IPS DF 19.7 (cell line): ENCODE measurements at regions not wholly inside any gene's neighbourhood (a gene's known extent, or its start where the extent isn't known, plus 50 kb on each side); places are given as distances from the start of the nearest gene placed in this dataset.
"Not testable (repeated sequence)": the region's sequence is repeated elsewhere in the genome, so short reads cannot be mapped to it uniquely, and the experiment has no call there.

Experiments used
- DNase-seq: peaks from one replicate; pipeline ENCODE4 v3.0.0-alpha.2; 2013; ENCODE audit warnings: low read depth, low spot score

GRCh38 chr14:34065690-34066391, 115.0 kb upstream of the EGLN3 start:
- no peak for DNase-seq

DNA sequence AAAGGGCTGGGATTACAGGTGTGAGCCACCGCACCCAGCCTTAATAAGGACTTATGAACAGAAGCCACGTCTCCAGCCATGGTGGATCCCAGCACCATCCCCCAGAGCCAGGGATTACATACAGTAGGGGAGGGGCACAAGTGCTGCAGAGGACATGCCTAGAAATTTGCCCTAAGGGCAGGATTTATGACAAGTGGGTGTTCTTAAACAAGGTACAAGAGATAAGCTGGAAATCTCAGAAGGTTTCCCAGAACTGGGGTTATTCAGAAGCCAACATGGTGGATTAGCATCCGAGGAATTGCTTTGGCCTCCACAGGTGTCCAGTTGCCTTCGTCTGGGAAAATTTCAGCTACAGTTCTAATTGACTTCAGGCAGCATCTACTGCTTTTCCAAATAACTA, 114.4 kb upstream of the EGLN3 start:
- DNase-seq: no peak

- DNase-seq: no peak
These were observed 113.5 kb upstream of the EGLN3 start for GRCh38 chr14:34064349-34064748.

DNA sequence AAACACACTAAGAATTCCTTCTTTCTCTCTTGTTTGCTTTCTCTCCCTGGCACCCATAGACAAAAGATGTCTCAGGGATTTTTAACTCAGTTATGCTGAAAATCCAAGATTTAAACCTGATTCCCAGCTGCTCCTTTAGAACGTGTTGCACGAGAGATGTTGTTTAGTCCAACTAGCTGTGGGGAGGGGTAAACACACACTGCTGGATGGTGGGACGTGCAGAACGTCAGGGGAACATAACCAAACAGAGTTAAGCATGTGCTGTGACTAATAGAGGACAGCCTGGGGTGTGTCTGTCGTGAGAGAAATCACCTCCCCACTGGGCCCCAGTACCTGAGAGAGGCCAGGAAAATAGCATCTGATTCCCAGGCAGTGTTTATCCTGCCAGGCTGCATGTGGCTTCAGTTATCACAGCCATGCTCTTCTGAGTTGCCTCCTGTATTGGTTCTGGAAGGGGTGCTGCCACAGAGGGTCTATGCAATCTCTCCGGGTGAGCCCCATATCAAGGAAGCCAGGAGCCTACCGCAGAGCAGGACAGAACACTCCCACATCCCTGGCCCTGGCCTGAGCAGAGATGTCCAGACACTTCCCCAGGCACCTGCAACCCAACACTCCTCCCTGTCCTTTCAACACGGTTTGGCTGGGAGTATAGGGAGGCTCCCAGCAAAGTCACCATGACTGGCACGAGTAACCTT, 112.7 kb upstream of the EGLN3 start:
- no peak for DNase-seq

DNA sequence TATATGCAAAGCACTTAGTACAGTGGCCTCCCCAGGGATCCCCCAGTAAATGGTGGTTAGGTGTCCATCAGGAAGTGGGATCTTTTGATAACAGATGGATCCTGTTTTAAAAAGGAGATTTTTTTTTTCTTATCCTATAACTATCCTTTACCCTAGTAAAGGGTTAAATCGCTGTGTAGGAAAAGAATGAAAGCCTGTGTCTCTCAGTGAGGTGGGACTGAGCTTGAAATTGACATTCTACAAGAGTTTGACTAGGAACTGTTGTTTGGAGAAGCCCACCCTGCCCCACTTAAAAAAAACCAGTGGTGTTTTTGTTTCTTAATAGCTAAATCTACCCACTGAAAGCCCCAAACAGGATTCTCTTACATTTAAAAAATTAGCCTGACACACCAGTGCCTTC, 112.2 kb upstream of the EGLN3 start:
- DNase-seq: no peak

DNA sequence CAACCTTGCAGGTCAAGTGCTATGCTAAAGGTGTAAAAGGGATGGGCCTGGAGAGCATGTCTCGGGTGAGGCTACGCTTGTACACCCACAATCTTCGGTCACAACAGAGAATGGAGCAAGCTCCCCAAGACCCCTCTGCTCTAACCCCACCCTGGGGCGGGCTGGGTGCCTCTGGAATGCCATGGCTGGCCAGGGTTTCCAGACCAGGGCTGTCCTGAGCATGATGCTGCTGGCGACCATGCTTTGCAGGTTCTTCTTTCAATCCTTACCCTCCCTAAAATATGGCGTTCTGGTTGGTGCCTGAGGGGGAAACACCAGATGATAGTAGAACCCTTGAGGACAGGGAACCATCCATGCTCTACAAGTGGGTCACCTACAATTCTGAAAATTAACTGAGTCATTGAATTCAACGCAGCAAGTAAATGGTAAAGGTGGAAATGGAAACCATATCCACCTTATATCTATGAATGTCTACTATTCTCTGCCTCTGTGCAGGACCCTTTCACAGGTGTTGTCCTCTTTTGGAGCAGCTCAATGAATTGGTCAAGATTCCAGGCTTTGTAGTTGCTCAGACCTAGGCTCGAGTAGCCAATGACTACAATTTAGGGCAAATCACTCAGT, 111.6 kb upstream of the EGLN3 start:
- no peak for DNase-seq

DNA sequence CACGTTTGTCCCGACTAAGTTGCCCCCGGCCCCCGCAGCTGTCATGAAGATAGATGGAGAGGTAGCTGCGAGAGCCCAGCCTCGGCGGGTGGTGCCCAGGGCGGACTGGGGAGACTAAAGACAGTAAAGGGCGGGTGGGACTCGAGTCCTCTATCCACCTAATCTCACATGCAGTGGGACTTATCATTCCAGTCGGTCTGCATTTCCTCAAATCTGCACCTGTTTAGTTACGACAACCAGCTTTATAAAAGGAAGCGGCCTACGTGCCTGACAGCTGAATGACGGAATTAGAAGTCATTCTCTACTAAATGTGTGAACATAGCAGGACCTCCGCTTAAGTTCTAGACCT, 109.8 kb upstream of the EGLN3 start:
- no peak for DNase-seq

GRCh38 chr14:34059925-34060650, 109.2 kb upstream of the EGLN3 start:
- no peak for DNase-seq

GRCh38 chr14:34059037-34059924, 108.4 kb upstream of the EGLN3 start:
- DNase-seq: no peak

DNA sequence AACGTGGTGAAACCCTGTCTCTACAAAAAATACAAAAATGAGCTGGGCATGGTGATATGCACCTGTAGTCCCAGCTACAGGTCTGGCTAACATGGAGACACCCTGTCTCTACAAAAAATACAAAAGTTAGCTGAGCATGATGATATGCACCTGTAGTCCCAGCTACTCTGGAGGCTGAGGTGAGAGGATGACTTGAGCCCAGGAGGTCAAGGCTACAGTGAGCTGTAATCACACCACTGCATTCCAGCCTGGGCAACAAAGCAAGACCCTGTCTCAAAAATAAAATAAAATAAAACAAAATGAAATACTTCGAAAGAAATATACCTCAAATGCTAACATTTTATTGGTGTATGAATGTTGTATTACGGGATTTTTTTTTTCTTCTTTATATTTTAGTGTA, 107.6 kb upstream of the EGLN3 start:
- no peak for DNase-seq

DNA sequence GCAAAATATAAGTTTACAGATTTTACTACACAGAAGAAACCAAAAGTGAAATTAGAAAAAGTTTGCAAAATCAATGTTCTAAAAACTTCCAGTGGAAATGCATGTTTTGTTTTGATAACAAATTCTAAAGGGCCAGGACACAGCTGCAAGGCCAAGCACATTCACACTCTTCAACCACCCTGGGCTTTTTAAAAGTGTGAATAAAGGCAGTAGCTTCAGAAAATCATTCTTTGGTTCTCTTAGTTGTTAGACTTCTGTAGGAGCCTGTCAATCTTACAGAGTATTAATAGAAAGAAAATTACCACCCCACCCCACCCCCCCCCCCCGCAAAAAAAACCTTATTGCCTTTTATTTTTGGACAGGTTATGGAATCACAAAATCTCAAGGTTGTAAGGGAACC, 105.2 kb upstream of the EGLN3 start:
- DNase-seq: no peak

DNA sequence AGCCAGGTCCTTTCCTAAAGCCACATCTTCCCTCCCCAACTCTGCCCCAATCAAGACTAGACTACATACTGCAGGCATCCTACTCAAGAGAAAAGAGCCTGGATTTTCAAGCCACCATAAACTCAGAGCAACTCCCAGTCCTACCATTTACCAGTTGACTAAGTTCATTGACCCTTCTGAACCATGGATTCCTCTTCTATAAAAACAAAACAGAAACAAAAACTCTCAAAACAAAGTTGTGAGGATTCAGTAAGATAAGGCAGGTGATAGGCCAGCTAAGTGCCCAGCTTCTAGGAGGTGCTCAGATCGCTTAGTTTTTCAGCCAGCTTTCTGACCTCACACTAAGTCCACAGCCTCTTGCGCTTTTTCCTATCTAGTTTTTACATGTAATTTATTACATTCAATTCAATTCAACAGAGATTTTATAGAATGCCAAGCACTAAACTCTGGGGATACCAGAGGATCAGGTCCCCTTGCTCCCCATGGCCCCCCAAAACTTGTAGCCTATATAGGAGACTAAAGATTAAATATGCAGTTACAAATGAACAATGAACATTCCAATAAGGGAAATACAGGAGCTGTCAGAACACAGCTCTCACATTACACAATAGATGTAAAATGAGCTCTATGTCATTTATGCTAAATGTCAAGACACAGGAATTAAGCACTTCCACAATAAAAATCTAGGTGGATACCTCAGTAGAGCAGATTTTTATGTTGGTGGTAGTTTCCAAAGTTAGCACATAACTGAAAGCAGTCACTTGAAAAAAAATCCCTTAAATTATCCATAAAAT, 104.5 kb upstream of the EGLN3 start:
- no peak for DNase-seq

GRCh38 chr14:34053666-34054065, 102.8 kb upstream of the EGLN3 start:
- no peak for DNase-seq

DNA sequence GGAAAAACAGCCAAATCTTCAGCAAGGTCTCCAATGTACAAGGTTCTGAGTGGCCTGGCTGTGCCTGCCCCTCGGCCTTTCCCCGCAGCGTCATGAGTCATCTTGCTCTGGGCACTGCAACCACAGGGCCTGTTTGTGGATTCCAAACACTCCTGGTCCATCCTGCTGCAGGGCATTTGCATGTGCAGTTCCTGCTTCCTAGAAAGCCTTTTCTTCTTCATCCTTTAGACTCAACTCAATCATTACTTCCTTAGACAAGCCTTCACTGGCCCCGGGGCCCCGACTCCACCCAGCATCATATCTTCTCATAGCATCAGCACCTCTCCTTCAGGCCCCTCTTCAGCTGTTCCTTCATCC, 101.8 kb upstream of the EGLN3 start:
- DNase-seq: no peak

DNA sequence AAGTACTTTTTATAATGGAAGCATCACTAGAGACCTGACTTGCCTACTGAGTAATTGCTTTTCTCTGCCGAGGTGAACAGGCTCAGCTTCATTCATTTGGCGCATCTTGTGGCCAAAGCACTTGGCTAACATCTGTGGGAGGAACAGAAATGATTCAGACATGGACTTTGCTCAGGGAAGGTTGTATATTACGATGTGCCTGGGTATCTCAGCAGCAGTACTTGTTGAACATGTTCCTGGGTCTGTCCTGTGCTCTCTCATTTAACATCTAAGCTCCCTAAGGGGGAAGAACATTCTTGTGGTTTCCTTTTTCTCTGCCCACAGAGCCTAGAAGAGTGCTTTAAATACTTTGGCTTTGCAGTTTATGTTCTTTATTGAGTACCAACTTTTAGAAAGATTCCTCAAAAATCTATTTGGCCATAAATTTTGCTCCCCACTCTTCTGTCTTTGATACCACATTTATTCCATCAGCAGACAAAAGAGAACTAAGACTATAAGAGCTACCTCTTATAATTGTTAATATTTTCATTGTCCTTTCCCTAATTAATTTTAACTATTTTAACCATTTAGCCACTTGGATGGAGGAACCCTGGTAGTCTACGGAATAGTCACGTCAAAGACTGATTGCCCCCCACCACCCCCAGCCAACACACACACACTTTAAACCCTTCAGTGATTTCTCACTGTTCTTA, 101.2 kb upstream of the EGLN3 start:
- DNase-seq: no peak

DNA sequence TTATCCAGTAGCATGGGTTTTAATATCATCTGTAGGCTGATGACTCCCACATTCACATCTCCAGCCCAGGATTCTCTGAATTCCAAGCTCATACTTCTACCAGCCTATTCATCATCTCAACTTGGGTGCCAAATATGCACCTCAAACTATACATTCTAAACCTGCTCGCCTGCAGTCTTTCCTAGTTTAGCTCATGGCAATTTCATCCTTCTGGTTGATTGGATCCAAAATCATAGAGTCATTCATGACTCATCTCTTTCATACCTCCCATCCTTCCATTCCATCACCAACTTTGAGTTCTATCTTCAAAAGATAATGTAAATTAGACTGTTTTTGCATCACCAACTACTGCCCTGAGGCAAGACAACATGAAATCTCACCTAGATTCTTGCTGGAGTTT, 99.7 kb upstream of the EGLN3 start:
- DNase-seq: no peak

GRCh38 chr14:34049790-34050189, 98.9 kb upstream of the EGLN3 start:
- DNase-seq: no peak

DNA sequence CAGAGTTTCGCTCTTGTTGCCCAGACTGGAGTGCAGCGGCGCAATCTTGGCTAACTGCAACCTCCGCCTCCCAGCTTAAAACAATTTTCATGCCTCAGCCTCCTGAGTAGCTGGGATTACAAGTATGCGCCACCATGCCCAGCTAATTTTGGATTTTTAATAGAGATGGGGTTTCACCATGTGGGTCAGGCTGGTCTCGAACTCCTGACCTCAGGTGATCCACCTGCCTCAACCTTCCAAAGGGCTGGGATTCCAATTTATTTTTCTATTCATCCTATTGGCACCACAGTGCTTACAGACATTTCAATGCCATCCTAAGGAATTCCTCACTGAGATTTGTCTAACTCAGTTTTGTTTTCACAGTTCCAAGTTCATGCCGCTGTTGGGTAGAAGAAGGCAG, 98.3 kb upstream of the EGLN3 start:
- DNase-seq: not testable (repeated sequence)

GRCh38 chr14:34046799-34047520, 96.1 kb upstream of the EGLN3 start:
- no peak for DNase-seq
